ENCODE measurements at regions not wholly inside any gene's neighbourhood (a gene's known extent, or its start where the extent isn't known, plus 50 kb on each side); places are given as distances from the start of the nearest gene placed in this dataset.
A peak's percentile ranks its signal among the peaks of the same experiment; 100 is the strongest.

DNA sequence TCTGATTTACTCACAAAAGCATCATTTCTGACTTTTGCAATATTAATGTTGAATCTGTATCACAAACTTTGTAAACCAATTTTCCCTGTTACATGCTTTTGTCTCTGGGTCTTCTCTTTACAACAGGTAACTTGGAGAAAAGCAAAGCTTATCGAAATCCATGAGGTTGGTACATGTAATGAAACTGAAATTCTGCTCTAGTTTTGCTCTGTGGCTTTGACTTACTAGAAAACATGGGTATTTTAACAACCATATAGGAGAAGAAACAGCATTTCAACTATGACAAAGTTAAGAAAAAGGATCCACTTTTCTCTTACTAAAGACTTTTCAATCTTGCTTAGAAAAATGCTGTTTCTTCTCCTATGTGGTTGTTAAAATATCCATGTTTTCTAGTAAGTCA, 645.8 kb downstream of the STIM2 start:
- no peak for DNase-seq (ENCODE audit: low read depth)

DNA sequence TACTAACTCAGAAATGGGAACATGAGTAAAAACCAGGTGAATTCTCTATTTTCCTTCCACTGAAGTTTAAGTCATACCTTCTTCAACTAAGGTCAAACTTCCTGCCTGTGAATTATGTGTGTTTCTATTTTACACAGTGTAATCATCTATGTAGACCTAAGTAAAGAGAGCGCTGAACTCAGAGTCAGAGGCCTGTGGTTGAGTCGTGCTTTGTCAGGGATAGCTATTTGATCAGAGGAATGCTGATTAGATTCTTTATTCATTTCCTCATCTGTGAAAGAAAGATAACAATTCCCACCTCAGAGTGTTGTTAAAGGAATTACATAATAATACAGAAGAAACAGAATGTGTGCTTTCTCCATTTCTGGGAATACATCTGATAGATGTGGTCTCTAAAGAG, 654.1 kb downstream of the STIM2 start:
- DNase-seq (ENCODE audit: low read depth) = peak; percentile 19

DNA sequence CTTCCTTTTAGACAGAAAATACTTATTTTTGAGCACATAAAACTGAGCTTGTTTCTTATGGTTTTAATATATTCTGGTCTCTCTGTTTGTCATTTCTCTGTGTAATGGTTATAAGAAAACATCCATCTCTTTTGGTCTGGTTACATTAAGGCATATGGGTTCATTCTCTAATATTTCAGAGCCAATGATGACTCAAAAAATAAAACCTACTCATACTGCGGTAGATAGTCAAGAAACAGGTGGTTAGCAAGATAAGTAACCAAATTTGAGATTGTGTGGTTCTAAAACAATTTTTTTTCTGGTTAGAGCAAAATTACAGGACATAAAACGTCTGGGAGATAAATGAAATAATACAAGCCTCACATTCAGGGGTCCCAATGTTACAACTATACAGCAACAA, 654.5 kb downstream of the STIM2 start:
- DNase-seq (ENCODE audit: low read depth) = no peak

DNA sequence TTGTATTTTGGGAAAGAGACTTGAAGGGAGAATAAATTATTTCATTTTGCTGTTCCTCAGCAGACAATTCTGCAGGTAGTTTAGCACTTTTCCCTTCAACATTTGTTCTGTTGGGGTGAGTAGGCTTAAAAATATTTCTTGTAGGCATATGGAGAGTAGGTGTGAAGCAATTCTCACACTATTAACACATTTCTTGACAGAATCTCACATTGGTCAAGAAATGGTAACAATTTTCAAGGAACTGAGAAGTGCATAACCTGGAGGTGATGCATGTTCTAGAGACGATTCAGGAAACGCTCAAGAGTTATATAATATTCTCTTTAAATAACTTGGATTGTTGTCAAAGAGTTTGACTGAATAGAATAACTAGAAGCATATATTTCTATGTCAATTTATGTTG, 658.2 kb downstream of the STIM2 start:
- DNase-seq (ENCODE audit: low read depth) = no peak

GRCh38 chr4:27524224-27524623, 663.6 kb downstream of the STIM2 start:
- no peak for DNase-seq (ENCODE audit: low read depth)

GRCh38 chr4:27534488-27534887, 673.8 kb downstream of the STIM2 start:
- no peak for DNase-seq (ENCODE audit: low read depth)

GRCh38 chr4:27568236-27568951, 707.8 kb downstream of the STIM2 start:
- no peak for DNase-seq (ENCODE audit: low read depth)

DNA sequence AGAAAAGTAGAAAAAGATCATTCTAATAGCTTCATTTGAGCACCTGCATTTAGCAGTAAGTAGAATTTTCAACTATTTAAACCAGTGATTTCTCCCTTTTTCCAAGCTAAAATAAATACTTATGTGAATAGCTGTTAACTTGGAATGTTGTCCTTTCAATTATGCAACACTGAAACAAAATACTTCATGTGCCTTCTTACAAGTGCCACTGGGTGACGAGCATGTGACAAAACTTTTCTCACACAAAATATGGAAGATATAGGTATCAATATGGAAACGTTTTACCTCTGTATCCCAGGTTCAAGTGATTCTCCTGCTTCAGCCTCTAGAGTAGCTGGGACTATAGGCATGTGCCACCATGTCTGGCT, 708.3 kb downstream of the STIM2 start:
- DNase-seq (ENCODE audit: low read depth) = no peak

DNA sequence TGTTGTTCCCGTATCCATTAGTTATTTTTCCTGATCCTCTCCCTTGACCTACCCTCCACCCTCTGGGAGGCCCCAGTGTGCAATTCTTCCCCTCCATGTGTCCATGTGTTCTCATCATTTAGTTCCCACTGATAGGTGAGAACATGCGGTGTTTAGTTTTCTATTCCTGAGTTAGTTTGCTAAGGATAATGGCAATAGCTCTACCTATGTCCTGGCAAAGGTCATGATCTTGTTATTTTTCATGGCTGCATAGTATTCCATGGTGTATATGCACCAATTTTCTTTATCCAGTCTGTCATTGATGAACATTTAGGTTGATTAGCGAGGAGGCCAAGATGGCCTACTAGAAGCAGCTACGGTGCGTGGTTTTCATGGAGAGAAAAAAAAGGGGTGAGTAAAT, 714.1 kb downstream of the STIM2 start:
- no peak for DNase-seq (ENCODE audit: low read depth)

- DNase-seq (ENCODE audit: low read depth) = no peak
Measured at GRCh38 chr4:27577951-27578350, 717.3 kb downstream of the STIM2 start.

DNA sequence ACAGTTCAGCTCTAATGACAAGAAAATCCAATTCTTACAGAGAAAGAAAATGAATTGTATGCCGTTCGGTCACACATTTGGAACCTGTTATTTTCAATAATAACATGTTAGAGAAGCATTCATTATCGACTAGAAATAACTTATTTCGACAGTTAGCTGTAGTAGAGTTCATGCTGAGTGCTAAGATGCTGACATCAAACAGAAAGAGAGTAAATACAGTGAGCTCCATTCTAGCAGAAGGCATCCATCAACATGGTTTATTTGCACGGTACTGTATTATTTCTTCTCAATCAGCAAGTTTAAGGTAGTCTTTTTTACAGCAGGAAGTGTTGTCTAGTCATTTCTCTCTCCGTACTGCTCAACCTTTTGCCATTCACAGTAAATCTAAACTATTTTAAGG, 732.1 kb downstream of the STIM2 start:
- no peak for DNase-seq (ENCODE audit: low read depth)

DNA sequence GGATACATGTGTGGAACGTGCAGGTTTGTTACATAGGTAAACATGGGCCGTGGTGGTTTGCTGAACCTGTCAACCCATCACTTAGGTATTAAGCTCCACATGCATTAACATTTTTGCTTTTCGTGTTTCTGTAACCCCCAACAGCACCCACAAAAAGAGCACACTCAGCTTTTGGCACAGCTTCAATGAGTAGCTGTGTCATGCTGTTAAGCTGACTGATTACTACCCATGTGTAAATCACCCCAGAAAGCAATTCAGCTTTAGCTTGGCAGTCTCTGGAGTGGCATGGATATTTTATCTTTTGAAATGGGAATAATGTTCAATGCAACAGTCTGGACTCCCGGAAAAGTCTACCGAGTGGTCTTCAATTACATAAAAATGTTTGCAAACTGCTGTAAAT, 734.3 kb downstream of the STIM2 start:
- no peak for DNase-seq (ENCODE audit: low read depth)

DNA sequence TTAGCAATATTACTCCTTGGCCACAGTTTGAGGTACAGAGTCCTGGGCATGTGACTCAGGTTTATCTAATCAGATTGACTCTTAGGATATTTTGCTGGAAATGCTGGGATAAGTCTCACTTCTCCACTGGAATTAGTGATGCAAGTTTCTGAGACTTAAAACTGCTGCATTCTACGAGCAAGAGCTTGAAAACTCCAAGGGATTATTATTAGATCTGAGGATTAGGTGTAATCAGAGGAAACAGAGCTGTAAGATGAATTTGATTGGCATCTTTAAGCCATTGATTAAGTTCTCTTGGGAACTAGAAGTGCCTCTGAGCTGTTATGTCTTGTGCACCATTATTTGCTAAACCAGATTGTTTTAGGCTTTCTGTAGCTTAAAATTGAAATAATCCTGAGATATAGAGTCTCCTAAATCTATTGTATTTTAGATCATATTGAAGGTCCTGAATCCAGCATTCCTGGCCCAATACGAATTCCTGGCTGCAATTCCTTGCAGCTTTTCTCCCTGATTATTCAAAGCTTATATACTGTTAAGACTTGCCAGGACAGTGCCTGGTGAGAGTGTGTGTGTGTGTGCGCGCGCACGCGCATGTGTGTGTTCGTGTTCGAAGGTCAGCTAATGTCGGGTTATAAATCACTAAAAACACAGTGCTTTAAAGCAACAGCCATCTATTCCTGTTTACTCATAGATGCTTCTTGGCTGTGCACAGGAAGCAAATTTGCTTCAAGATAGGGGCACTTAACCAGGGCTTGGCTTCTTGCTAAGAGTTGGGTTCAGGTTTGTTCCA, 735.1 kb downstream of the STIM2 start:
- DNase-seq (ENCODE audit: low read depth) = no peak

DNA sequence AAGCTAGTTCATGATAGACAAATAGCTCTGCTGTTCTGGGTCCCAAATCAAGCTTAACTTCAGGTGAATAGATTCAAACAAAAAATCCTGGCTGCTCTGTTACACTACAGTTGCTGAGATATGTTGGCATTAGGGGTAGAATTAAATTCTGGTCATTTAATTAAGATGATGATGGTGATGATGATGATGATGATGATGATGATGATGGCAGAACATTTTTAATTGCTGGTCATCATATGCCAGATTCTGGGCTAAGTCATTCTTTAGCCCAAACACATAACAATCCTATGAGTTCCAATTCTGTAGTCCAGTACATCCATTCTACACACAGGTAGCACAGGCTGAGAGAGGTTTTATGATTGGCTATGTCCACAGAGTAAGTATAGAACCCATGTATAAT, 741.5 kb downstream of the STIM2 start:
- no peak for DNase-seq (ENCODE audit: low read depth)

DNA sequence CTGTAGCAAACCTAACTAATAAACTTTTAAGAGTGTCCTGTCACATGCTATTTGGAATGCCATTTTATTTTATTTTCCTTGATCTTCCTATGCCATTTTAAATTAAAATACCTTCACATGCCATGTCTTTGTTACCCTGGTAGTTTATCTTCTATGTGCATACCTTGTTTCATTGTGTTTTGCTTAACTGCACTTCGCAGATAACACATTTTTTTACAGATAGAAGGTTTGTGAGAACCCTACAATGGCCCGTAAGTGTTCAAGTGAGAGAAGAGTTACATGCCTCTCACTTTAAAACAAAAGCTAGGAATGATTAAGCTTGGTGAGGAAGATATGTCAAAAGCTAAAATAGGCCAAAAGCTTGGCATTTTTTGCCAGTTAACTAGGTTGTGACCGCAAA, 744.1 kb downstream of the STIM2 start:
- DNase-seq (ENCODE audit: low read depth) = no peak

GRCh38 chr4:27616166-27616565, 755.5 kb downstream of the STIM2 start:
- DNase-seq (ENCODE audit: low read depth) = peak; percentile 19

- no peak for DNase-seq (ENCODE audit: low read depth)
Measured at GRCh38 chr4:27619435-27619834, 758.8 kb downstream of the STIM2 start.

DNA sequence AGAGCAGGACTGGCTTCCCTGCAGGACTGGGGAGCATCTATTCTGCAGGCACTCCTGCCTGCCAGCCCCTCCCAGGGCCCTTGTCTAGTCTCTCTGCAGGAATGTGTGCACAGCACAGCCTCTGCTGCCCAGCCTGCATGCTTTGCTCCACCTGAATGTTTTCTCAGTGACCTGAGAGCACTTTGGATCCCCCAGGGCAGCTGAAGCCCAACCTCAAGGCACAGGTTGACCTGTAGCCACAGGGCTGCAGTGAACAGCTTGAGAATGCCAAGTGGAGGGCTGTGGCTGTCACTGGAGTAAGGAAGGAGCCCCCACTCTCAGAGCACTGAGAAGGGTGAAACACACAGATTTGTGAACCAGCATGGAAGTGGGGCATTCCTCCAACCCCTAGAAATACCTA, 760.2 kb downstream of the STIM2 start:
- no peak for DNase-seq (ENCODE audit: low read depth)

DNA sequence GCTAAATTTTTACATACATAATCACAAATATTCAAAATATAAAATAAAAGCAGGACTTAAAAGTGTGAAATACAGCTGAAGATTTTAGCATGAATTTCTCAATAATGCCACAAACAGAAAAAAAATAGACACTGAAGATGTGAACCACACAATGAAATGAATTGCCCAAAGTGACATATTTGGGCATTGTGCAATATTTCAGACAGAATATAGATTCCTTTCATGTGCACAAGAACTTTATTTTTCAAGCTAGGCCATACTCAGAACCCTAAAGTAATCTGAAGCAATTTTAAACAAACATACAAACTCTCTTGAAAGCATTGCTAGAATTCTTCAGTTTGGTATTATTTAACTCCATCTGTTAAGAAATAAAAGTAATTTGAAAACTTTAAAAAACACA, 764.1 kb downstream of the STIM2 start:
- DNase-seq (ENCODE audit: low read depth) = no peak

DNA sequence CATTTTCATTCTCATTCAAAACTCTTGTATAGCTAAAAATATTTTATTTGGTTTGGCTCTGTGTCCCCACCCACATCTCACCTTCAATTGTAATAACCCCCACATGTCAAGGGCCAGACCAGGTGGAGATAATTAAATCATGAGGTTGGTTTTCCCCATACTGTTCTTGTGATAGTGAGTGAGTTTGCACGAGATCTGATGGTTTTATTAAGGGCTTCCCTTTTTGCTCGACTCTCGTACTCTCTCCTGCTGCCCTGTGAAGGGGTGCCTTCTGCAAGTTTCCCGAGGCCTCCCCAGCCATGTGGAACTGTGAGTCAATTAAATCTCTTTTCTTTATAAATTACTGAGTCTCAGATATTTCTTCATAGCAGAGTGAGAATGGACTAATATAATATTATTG, 768.0 kb downstream of the STIM2 start:
- no peak for DNase-seq (ENCODE audit: low read depth)

DNA sequence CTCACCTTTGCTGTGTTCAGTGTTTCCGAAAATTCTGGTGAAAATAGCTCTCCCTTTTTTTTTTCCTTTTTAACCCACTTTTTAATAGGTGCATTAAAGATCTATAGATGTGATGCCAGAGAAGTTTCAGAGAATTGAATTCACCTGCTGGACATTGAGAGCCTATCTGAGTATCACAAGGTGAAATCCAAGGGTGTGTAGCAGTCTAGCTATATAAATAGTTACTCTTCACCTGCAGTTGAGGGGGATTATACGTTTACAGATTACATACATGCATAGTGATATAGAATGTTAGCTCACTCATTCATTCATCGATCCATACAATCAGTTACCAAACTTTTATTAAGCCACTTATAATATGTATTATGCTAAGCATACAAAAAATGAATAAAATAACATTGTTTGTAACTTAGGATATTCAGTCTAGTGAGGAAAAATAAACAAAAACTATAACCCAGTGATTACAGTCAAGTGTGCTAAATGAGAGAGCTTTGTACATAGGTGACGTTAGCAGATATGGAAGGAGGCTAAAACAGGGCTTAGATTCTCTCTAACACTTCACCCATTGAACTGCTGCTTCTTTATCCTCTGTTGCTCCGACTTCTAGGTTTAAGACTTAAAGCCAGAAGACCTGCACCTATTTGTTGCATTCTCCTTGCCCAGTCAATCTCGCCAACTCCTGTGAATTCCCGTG, 769.0 kb downstream of the STIM2 start:
- DNase-seq (ENCODE audit: low read depth) = no peak

GRCh38 chr4:27635936-27636913, 775.6 kb downstream of the STIM2 start:
- DNase-seq (ENCODE audit: low read depth) = no peak

All from HS-5 (cell line).